ENCODE measurements at regions not wholly inside any gene's neighbourhood (a gene's known extent, or its start where the extent isn't known, plus 50 kb on each side); places are given as distances from the start of the nearest gene placed in this dataset.
"Not testable (repeated sequence)": the region's sequence is repeated elsewhere in the genome, so short reads cannot be mapped to it uniquely, and the experiment has no call there.

GRCh38 chr14:43754838-43755237 lies 752.2 kb downstream of the FSCB start:
- Histone ChIP-seq H3K27me3 (replicated peaks; ENCODE audit: insufficient read depth) (no peaks in the 10 kb centered on the region), H3K9me3 (no peaks in the 10 kb centered on the region), H3K4me1 (ENCODE audit: control insufficient read depth in 1 of 2, low read depth in 2 of 2) (no peaks in the 10 kb centered on the region), H3K36me3 (no peaks in the 10 kb centered on the region), H3K27ac (no peak overlapping the region), H3K4me3 (no peak overlapping the region)
- DNase-seq (ENCODE audit: low spot score) (no peak), ATAC-seq (ENCODE audit: insufficient number of reproducible peaks, low FRiP score, low read depth) (no peak)
- TF ChIP-seq CTCF (IDR thresholded peaks at IDR 0.05) = no peak

- H3K9me3 ChIP-seq = no peaks in the 10 kb centered on the region
- no peak for TF ChIP-seq CTCF (IDR thresholded peaks at IDR 0.05)
- H3K27me3 ChIP-seq (replicated peaks; ENCODE audit: insufficient read depth) = no peaks in the 10 kb centered on the region
- DNase-seq (ENCODE audit: low spot score) (no peak), ATAC-seq (ENCODE audit: insufficient number of reproducible peaks, low FRiP score, low read depth) (no peak)
- no peak overlapping the region for H3K27ac ChIP-seq
- H3K36me3 ChIP-seq = no peaks in the 10 kb centered on the region
- H3K4me1 ChIP-seq (ENCODE audit: control insufficient read depth in 1 of 2, low read depth in 2 of 2) = no peaks in the 10 kb centered on the region
- H3K4me3 ChIP-seq = no peak overlapping the region
Observed at GRCh38 chr14:43745746-43746145, 761.3 kb downstream of the FSCB start.

GRCh38 chr14:43735932-43736331 lies 771.2 kb downstream of the FSCB start:
- H3K9me3 ChIP-seq = no peaks in the 10 kb centered on the region
- ATAC-seq (ENCODE audit: insufficient number of reproducible peaks, low FRiP score, low read depth) (no peak), DNase-seq (ENCODE audit: low spot score) (no peak)
- no peaks in the 10 kb centered on the region for H3K36me3 ChIP-seq
- no peak for TF ChIP-seq CTCF (IDR thresholded peaks at IDR 0.05)
- no peaks in the 10 kb centered on the region for H3K4me1 ChIP-seq (ENCODE audit: control insufficient read depth in 1 of 2, low read depth in 2 of 2)
- no peaks in the 10 kb centered on the region for H3K27me3 ChIP-seq (replicated peaks; ENCODE audit: insufficient read depth)
- no peak overlapping the region for H3K27ac ChIP-seq
- H3K4me3 ChIP-seq = no peak overlapping the region

GRCh38 chr14:43729143-43729542 lies 777.9 kb downstream of the FSCB start:
- H3K4me3 ChIP-seq = no peak overlapping the region
- ATAC-seq (ENCODE audit: insufficient number of reproducible peaks, low FRiP score, low read depth) (no peak), DNase-seq (ENCODE audit: low spot score) (no peak)
- no peaks in the 10 kb centered on the region for H3K36me3 ChIP-seq
- H3K27ac ChIP-seq = no peak overlapping the region
- no peak for TF ChIP-seq CTCF (IDR thresholded peaks at IDR 0.05)
- no peaks in the 10 kb centered on the region for H3K27me3 ChIP-seq (replicated peaks; ENCODE audit: insufficient read depth)
- no peaks in the 10 kb centered on the region for H3K9me3 ChIP-seq
- no peaks in the 10 kb centered on the region for H3K4me1 ChIP-seq (ENCODE audit: control insufficient read depth in 1 of 2, low read depth in 2 of 2)

GRCh38 chr14:43706900-43707299 lies 800.2 kb downstream of the FSCB start:
- no peak for TF ChIP-seq CTCF (IDR thresholded peaks at IDR 0.05)
- Histone ChIP-seq H3K4me1 (ENCODE audit: control insufficient read depth in 1 of 2, low read depth in 2 of 2) (no peaks in the 10 kb centered on the region), H3K27ac (no peak overlapping the region), H3K27me3 (replicated peaks; ENCODE audit: insufficient read depth) (no peaks in the 10 kb centered on the region), H3K9me3 (no peaks in the 10 kb centered on the region), H3K4me3 (no peak overlapping the region), H3K36me3 (no peaks in the 10 kb centered on the region)
- DNase-seq (ENCODE audit: low spot score) (no peak), ATAC-seq (ENCODE audit: insufficient number of reproducible peaks, low FRiP score, low read depth) (no peak)

GRCh38 chr14:43698561-43699284 lies 808.4 kb downstream of the FSCB start:
- not testable (repeated sequence) for H3K4me3 ChIP-seq; H3K36me3 ChIP-seq; H3K9me3 ChIP-seq; H3K4me1 ChIP-seq (ENCODE audit: control insufficient read depth in 1 of 2, low read depth in 2 of 2); H3K27me3 ChIP-seq (replicated peaks; ENCODE audit: insufficient read depth); DNase-seq (ENCODE audit: low spot score); H3K27ac ChIP-seq; ATAC-seq (ENCODE audit: insufficient number of reproducible peaks, low FRiP score, low read depth)

Measured in thoracic aorta (tissue), 2 donors.